MM.1S (cell line): ENCODE measurements at regions not wholly inside any gene's neighbourhood (a gene's known extent, or its start where the extent isn't known, plus 50 kb on each side); places are given as distances from the start of the nearest gene placed in this dataset.

Experiments used
- EZH2 ChIP-seq: fragments of 300-600 bp; sonication (generic); optimal IDR thresholded peaks from 2 replicates; pipeline ENCODE3; 2017; ENCODE audit warnings: low read depth, mild to moderate bottlenecking, antibody characterized with exemption, low read length, mixed read lengths
- EZH2phosphoT487 ChIP-seq: fragments of 300-600 bp; sonication (generic); IDR thresholded peaks from 2 replicates; pipeline ENCODE4 v1.6.1; 2018; ENCODE audit warnings: antibody characterized with exemption, low read length
- TF ChIP-seq, protein P1 (sequence below): fragments of 300-600 bp; sonication (generic); IDR thresholded peaks from 2 replicates; pipeline ENCODE4 v1.5.1; 2016; ENCODE audit warnings: antibody characterized with exemption, low read length, mixed read lengths

DNA sequence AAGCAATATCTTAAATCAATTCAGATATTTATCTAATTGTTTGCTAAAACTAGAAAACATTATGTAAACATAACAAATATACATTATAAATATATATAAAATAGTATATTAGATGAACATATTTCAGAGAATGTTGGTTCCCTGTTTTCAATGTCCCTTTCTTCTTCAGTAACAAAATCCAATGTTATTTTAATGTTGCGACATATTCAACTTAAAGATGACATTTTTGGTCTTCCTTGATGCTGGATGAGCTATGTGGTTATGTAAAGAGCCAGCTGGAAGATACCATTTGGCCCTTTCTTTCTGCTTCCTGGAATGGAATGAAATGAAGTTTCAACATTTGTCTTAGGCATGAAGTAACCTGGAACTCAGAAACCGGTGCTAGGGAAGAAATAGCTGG, 668.1 kb upstream of the CDH6 start:
- TF ChIP-seq, protein P1, sequence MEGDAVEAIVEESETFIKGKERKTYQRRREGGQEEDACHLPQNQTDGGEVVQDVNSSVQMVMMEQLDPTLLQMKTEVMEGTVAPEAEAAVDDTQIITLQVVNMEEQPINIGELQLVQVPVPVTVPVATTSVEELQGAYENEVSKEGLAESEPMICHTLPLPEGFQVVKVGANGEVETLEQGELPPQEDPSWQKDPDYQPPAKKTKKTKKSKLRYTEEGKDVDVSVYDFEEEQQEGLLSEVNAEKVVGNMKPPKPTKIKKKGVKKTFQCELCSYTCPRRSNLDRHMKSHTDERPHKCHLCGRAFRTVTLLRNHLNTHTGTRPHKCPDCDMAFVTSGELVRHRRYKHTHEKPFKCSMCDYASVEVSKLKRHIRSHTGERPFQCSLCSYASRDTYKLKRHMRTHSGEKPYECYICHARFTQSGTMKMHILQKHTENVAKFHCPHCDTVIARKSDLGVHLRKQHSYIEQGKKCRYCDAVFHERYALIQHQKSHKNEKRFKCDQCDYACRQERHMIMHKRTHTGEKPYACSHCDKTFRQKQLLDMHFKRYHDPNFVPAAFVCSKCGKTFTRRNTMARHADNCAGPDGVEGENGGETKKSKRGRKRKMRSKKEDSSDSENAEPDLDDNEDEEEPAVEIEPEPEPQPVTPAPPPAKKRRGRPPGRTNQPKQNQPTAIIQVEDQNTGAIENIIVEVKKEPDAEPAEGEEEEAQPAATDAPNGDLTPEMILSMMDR: no peak
- no peak for TF ChIP-seq EZH2phosphoT487
- TF ChIP-seq EZH2: no peak
